Erythroblast (primary cell): ENCODE measurements at regions not wholly inside any gene's neighbourhood (a gene's known extent, or its start where the extent isn't known, plus 50 kb on each side); places are given as distances from the start of the nearest gene placed in this dataset.

ENCODE experiments used
- DNase-seq, 2 experiments: peaks; one replicate each; lab custom pipeline; 2025; lab: John Stamatoyannopoulos, UW
- GATA1 ChIP-seq: IDR thresholded peaks from 2 replicates; pipeline ENCODE4 v1.6.1; 2011; ENCODE audit warnings: low read depth, mild to moderate bottlenecking, control low read depth, low read length, moderate library complexity
- POLR2A ChIP-seq: IDR thresholded peaks from 2 replicates; pipeline ENCODE4 v1.6.1; 2011; ENCODE audit warnings: mild to moderate bottlenecking, low read length

GRCh38 chr7:156456503-156457115 lies 184.0 kb upstream of the RNF32 start:
- TF ChIP-seq POLR2A, result no peak
- TF ChIP-seq GATA1, result no peak
- DNase-seq, result no peak

- TF ChIP-seq POLR2A (no peak), GATA1 (no peak)
- DNase-seq, result no peak
Observed at GRCh38 chr7:156456032-156456431, 184.5 kb upstream of the RNF32 start.

DNA sequence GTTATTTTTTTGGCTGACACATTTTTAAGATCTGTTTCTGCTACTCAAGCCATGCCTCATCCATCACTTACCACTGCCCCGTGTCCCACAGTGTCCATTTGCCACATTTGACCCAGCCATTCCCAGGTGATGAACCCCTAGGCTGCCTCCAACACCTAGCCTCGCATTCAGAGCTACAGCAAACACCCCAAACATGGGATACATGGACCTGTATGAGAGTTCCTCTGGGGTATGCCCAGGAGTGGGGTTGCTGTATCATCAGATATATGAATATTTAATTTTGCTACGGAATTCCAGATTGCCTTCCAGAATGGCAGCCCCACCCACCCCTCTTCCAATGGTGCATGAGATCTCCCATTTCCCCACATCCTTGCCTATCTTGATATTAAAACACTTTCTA lies 190.1 kb upstream of the RNF32 start:
- no peak for DNase-seq
- TF ChIP-seq POLR2A (no peak), GATA1 (no peak)

- DNase-seq, result no peak
- TF ChIP-seq GATA1 (no peak), POLR2A (no peak)
Observed at GRCh38 chr7:156448918-156449317, 191.7 kb upstream of the RNF32 start.

DNA sequence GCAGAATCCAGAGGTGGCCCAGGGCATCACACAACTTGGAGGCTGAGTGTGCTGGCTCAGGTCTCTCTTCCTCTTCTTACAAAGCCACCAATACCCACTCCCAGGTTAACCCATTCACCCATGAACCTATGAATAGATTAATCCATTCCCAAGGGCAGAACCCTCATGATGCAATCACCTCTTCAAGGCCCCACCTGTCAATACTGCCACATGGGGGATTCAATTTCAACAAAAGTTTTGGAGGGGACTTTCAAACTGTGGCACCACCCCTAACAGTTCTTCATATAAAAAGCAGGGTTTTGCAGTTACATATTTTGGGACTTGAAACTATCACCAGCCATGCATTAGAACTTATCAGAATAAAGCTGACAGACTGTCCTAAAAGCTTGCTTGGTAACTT lies 193.6 kb upstream of the RNF32 start:
- TF ChIP-seq GATA1 (no peak), POLR2A (no peak)
- DNase-seq, result no peak

- TF ChIP-seq POLR2A (no peak), GATA1 (no peak)
- no peak for DNase-seq
Observed at GRCh38 chr7:156445997-156446761, 194.4 kb upstream of the RNF32 start.

- TF ChIP-seq POLR2A, result no peak
- TF ChIP-seq GATA1, result no peak
- DNase-seq, result no peak
Observed at GRCh38 chr7:156442516-156442915, 198.1 kb upstream of the RNF32 start.

DNA sequence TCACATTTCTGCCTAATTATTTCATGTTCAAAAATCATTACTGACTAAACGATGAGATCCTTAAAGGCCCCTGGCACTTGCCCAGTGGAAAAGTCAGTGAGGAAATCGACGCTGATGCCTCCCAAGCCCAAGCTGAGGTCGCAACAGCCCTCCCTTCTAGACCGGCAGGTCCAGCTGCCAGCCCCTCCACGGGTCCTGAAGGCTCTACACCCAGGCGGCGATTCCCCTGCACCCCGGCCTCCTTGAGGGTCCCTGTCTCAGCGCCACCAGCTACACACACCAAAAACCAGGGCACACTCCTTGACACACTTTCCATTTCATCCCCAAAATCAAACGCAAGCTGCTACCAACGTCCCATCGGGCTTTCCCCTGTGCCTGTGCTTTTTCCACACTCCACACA lies 200.1 kb upstream of the RNF32 start:
- TF ChIP-seq POLR2A, result no peak
- no peak for TF ChIP-seq GATA1
- DNase-seq, result no peak

- TF ChIP-seq GATA1 (no peak), POLR2A (no peak)
- DNase-seq, result no peak
Observed at GRCh38 chr7:156438011-156438410, 202.6 kb upstream of the RNF32 start.

DNA sequence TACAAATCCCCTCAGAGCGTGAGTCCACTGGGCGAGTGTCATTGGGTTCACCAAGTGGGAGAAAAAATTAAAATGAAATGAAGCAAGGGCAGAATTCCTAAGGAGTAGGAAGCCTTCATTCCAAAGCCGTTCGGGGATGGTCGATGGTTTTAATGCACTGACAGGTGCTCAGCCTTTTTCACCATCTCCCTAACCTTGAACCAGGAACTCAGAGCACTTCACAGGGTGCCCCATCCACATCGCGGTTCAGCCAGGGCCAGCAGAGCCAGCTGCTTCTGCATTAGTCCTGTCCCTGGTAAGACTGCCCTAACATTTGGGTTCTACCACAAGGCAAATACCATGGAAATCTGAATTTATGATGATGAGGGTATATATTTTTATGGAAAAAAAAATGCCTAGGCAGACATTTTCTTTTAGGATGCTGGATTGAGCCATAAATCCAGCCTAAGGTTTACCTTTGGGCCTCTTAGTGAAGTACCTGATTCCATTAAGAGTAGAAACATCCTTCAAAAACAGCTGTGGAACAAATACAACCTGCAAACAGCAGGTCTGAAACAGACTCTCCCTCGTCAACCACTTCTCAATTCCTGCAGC lies 203.5 kb upstream of the RNF32 start:
- TF ChIP-seq POLR2A (no peak), GATA1 (no peak)
- no peak for DNase-seq

DNA sequence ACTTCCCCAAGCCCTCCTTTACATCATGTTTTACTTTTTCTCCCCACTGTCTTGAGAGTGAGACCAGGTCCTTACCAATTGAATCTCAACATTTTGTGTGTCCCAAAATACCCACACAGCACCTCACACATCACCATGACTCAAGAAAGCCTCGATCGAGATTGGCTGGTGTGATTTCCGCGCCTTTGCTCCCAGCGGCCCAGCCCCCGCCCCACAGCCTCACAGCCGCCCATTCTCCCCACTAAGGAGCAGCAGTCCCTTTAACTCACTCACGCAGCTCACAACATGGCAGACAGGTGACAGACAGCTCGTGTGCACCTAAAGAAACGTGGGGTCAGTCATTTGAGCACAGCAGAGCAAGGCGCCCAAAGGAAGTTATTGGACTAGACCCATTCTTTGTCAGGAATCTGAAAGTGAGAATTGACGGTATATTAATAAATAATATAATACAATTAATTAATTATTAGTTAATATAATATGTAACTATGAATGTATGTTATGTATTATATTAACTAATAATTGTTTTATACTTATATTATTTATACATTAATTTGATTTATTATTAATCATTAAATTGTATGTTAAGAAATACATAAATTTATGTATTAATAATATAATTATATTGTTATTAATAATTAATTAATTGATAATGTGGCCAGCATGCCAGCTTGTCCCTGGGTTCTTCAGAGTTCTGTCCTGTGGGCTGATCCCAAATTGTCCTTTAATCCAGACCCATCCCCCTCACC lies 204.9 kb upstream of the RNF32 start:
- no peak for DNase-seq
- TF ChIP-seq GATA1 (no peak), POLR2A (no peak)

- DNase-seq, result no peak
- TF ChIP-seq GATA1, result no peak
- no peak for TF ChIP-seq POLR2A
Observed at GRCh38 chr7:156434706-156435105, 205.9 kb upstream of the RNF32 start.

DNA sequence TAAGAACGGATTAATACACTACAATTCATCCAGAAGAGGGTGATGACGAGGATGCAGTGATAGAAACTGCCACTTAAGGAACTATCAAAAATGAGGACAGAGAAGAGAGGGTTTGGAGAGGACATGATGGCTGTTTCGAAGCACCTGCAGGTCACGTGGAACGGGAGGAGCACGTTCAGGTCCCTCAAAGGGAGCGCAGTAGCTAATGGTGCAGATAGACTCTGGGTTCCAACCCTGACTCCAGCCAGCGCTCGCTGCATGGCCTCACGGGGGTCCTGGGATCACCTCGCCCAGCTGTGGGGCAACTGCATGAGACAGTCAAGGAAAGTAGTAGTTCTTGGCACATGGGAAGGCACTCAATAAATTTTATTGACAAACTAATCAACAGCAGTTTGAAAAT lies 208.6 kb upstream of the RNF32 start:
- TF ChIP-seq POLR2A (no peak), GATA1 (no peak)
- DNase-seq, result no peak

DNA sequence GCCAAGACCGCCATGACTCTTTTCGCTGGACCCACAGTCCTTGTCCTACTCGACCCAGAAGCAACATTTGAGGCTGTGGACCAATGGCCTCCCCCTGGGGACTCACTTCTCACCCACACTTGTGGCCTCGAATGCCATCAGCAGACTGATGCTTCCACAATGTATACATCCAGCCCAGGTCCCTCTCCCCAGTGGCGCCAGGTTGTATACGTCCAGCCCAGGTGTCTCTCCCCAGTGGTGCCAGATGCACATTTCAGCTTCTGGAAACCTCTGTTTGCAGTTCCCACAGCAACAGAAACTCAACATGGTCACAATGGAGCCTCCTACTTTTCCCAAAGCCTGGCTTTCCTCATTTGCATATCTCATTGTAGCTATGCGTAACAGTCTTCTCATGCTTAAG lies 210.5 kb upstream of the RNF32 start:
- TF ChIP-seq GATA1 (no peak), POLR2A (no peak)
- DNase-seq, result no peak
